Upper lobe of left lung (tissue), 6 donors: ENCODE measurements at regions not wholly inside any gene's neighbourhood (a gene's known extent, or its start where the extent isn't known, plus 50 kb on each side); places are given as distances from the start of the nearest gene placed in this dataset.
A peak's percentile ranks its signal among the peaks of the same experiment; 100 is the strongest.

ENCODE experiments used
- ATAC-seq, 2 donors: fragments of 200-7000 bp; cut with Tn5 transposase; one replicate each; pipeline ENCODE4 v1.9.1; 2022; ENCODE audit warnings: mild to moderate bottlenecking in 2 of 2, moderate library complexity in 2 of 2; ENCODE audit not compliant: low FRiP score in 2 of 2
- DNase-seq, 2 donors: peaks; one replicate each; pipeline ENCODE4 v3.0.0-alpha.2; 2019 to 2020
- H3K27ac ChIP-seq, 4 donors: fragments of 200-600 bp; sonication (generic); one replicate each; pipeline ENCODE4 v1.5.1; 2016 to 2019
- H3K27me3 ChIP-seq, 4 donors: fragments of 200-600 bp; sonication (generic); one replicate each; pipeline ENCODE4 v1.5.1; 2017 to 2019
- H3K36me3 ChIP-seq, 4 donors: fragments of 200-600 bp; sonication (generic); one replicate each; pipeline ENCODE4 v1.5.1; 2016 to 2019
- H3K4me1 ChIP-seq, 4 donors: fragments of 200-600 bp; sonication (generic); one replicate each; pipeline ENCODE4 v1.5.1; 2018 to 2019
- H3K4me3 ChIP-seq, 4 donors: fragments of 200-600 bp; sonication (generic); one replicate each; pipeline ENCODE4 v1.5.1; 2017 to 2019; ENCODE audit warnings: mild to moderate bottlenecking in 2 of 4, moderate library complexity in 1 of 4
- H3K9me3 ChIP-seq, 4 donors: fragments of 200-600 bp; sonication (generic); one replicate each; pipeline ENCODE4 v1.5.1; 2018 to 2019
- CTCF ChIP-seq, 6 experiments: fragments of 450-650 bp in 4 of 6; fragments of 200-600 bp in 2 of 6; sonication (generic) in 2 of 6; IDR thresholded peaks; one replicate each; pipeline ENCODE4 v1.5.1; 2016 to 2019; ENCODE audit warnings: antibody characterized with exemption in 6 of 6
- EP300 ChIP-seq, 4 donors: sonication (generic); formaldehyde crosslinking; IDR thresholded peaks; one replicate each; pipeline ENCODE4 v1.5.1; 2017; ENCODE audit warnings: antibody characterized with exemption in 4 of 4, control low read depth in 2 of 4
- POLR2A ChIP-seq, 4 donors: fragments of 450-650 bp; IDR thresholded peaks; one replicate each; pipeline ENCODE4 v1.5.1; 2016 to 2017; ENCODE audit warnings: antibody characterized with exemption in 4 of 4, mild to moderate bottlenecking in 2 of 4
- POLR2AphosphoS5 ChIP-seq, 2 donors: sonication (generic); formaldehyde crosslinking; IDR thresholded peaks; one replicate each; pipeline ENCODE4 v1.5.1; 2017; ENCODE audit warnings: antibody characterized with exemption in 2 of 2
- WGBS, 2 donors: methylation state at CpG; one replicate each; pipeline ENCODE4 v1.1.5; 2017 to 2018; 5-methylcytosine and 5-hydroxymethylcytosine counted together
- donor health status: DM: no; HTN: no; CAD: no; lungs with moderate emphysema.
- donor health status: DM: no; HTN: yes; CAD: no; lungs with severe emphysema.

- peaks cover 0 to 19% (median 7%) of the 10 kb centered on the region in 4 donors for H3K4me1 ChIP-seq
- WGBS, 2 donors = 96 to 100% methylated on average over 1 of the region's 1 CpG
- no peaks in the 10 kb centered on the region for H3K9me3 ChIP-seq
- no peak overlapping the region for H3K4me3 ChIP-seq
- no peak for DNase-seq
- no peaks in the 10 kb centered on the region for H3K27me3 ChIP-seq
- ATAC-seq = no peak
- no peaks in the 10 kb centered on the region for H3K36me3 ChIP-seq
- TF ChIP-seq EP300 (IDR thresholded peaks at IDR 0.05) (no peak), CTCF (IDR thresholded peaks at IDR 0.05) (no peak), POLR2A (IDR thresholded peaks at IDR 0.05) (no peak), POLR2AphosphoS5 (IDR thresholded peaks at IDR 0.05) (no peak)
- no peak overlapping the region for H3K27ac ChIP-seq
Observed at GRCh38 chr20:57768519-57768918, 58.7 kb upstream of the PMEPA1 start.

- Histone ChIP-seq H3K27me3 (no peaks in the 10 kb centered on the region), H3K9me3 (no peaks in the 10 kb centered on the region), H3K4me3 (no peak overlapping the region), H3K36me3 (no peaks in the 10 kb centered on the region), H3K4me1 (peaks cover 0 to 14% (median 5%) of the 10 kb centered on the region in 4 donors), H3K27ac (no peak overlapping the region)
- no peak for TF ChIP-seq EP300 (IDR thresholded peaks at IDR 0.05)
- no peak for TF ChIP-seq POLR2A (IDR thresholded peaks at IDR 0.05)
- TF ChIP-seq CTCF (IDR thresholded peaks at IDR 0.05) = no peak
- no peak for TF ChIP-seq POLR2AphosphoS5 (IDR thresholded peaks at IDR 0.05)
- no peak for ATAC-seq
- no peak for DNase-seq
Observed at GRCh38 chr20:57767441-57767840, 57.6 kb upstream of the PMEPA1 start.

- no peaks in the 10 kb centered on the region for H3K9me3 ChIP-seq
- DNase-seq = no peak
- no peaks in the 10 kb centered on the region for H3K36me3 ChIP-seq
- no peak overlapping the region for H3K4me3 ChIP-seq
- 80 to 82% methylated on average over 4 of the region's 4 CpGs for WGBS, 2 donors
- H3K27me3 ChIP-seq = no peaks in the 10 kb centered on the region
- H3K4me1 ChIP-seq = no peaks in the 10 kb centered on the region
- no peak overlapping the region for H3K27ac ChIP-seq
- TF ChIP-seq CTCF (IDR thresholded peaks at IDR 0.05) (no peak), EP300 (IDR thresholded peaks at IDR 0.05) (no peak), POLR2A (IDR thresholded peaks at IDR 0.05) (no peak), POLR2AphosphoS5 (IDR thresholded peaks at IDR 0.05) (no peak)
- ATAC-seq = no peak
Observed at GRCh38 chr20:57763235-57763595, 53.4 kb upstream of the PMEPA1 start.

GRCh38 chr20:57762531-57763234 lies 52.9 kb upstream of the PMEPA1 start:
- H3K27me3 ChIP-seq = no peaks in the 10 kb centered on the region
- no peaks in the 10 kb centered on the region for H3K36me3 ChIP-seq
- no peak overlapping the region for H3K4me3 ChIP-seq
- no peaks in the 10 kb centered on the region for H3K4me1 ChIP-seq
- H3K9me3 ChIP-seq = no peaks in the 10 kb centered on the region
- WGBS, 2 donors = 90 to 94% methylated on average over 7 to 8 of the region's 8 CpGs
- ATAC-seq (no peak), DNase-seq (peak in 1 of 2 donors; percentile 9)
- H3K27ac ChIP-seq = no peak overlapping the region
- TF ChIP-seq CTCF (IDR thresholded peaks at IDR 0.05) (no peak), POLR2AphosphoS5 (IDR thresholded peaks at IDR 0.05) (no peak), POLR2A (IDR thresholded peaks at IDR 0.05) (no peak), EP300 (IDR thresholded peaks at IDR 0.05) (no peak)

GRCh38 chr20:57761413-57761734 lies 51.6 kb upstream of the PMEPA1 start:
- Histone ChIP-seq H3K4me3 (no peak overlapping the region), H3K27ac (no peak overlapping the region), H3K36me3 (no peaks in the 10 kb centered on the region), H3K9me3 (no peaks in the 10 kb centered on the region), H3K4me1 (no peaks in the 10 kb centered on the region), H3K27me3 (no peaks in the 10 kb centered on the region)
- no peak for ATAC-seq
- DNase-seq = no peak
- 72 to 74% methylated on average over 3 of the region's 3 CpGs for WGBS, 2 donors
- TF ChIP-seq POLR2A (IDR thresholded peaks at IDR 0.05) (no peak), POLR2AphosphoS5 (IDR thresholded peaks at IDR 0.05) (no peak), EP300 (IDR thresholded peaks at IDR 0.05) (no peak), CTCF (IDR thresholded peaks at IDR 0.05) (no peak)
